Vagina (tissue), 2 donors: ENCODE measurements at regions not wholly inside any gene's neighbourhood (a gene's known extent, or its start where the extent isn't known, plus 50 kb on each side); places are given as distances from the start of the nearest gene placed in this dataset.

Source experiments
- DNase-seq, 2 donors: peaks; one replicate each; pipeline ENCODE4 v3.0.0-alpha.2; 2017; ENCODE audit errors: extremely low spot score in 2 of 2
- H3K27ac ChIP-seq: fragments of 200-600 bp; sonication (generic); one replicate; pipeline ENCODE4 v1.5.1; 2019
- H3K27me3 ChIP-seq: fragments of 200-600 bp; sonication (generic); one replicate; pipeline ENCODE4 v1.5.1; 2019
- H3K36me3 ChIP-seq, 2 donors: fragments of 200-600 bp; sonication (generic); one replicate each; pipeline ENCODE4 v1.5.1; 2017 to 2019
- H3K4me1 ChIP-seq: fragments of 200-600 bp; sonication (generic); one replicate; pipeline ENCODE4 v1.5.1; 2019
- H3K4me3 ChIP-seq, 2 donors: fragments of 200-600 bp; sonication (generic); 1 replicate in 1 of 2; 2 replicates in 1 of 2; pipeline ENCODE4 v1.5.1; 2016 to 2019
- H3K9me3 ChIP-seq: fragments of 200-600 bp; sonication (generic); one replicate; pipeline ENCODE4 v1.5.1; 2019
- POLR2A ChIP-seq, 2 donors: fragments of 450-650 bp; IDR thresholded peaks; one replicate each; pipeline ENCODE4 v1.6.1; 2017; ENCODE audit warnings: antibody characterized with exemption in 2 of 2, mild to moderate bottlenecking in 2 of 2, moderate library complexity in 2 of 2
- POLR2AphosphoS5 ChIP-seq, 2 donors: sonication (generic); formaldehyde crosslinking; IDR thresholded peaks; one replicate each; pipeline ENCODE4 v1.9.0; 2017; ENCODE audit warnings: antibody characterized with exemption in 2 of 2, mild to moderate bottlenecking in 2 of 2, low read depth in 1 of 2; ENCODE audit not compliant: insufficient read depth in 1 of 2
- intact Hi-C: fragments of 100-400 bp; cut with DNase I; formaldehyde crosslinking; loops from one replicate; pipeline ENCODE4 v1.15.1; 2023
- TF ChIP-seq, protein P1 (sequence below), 3 experiments: fragments of 450-650 bp in 2 of 3; fragments of 200-600 bp in 1 of 3; sonication (generic) in 1 of 3; IDR thresholded peaks; one replicate each; pipeline ENCODE4 v1.5.1; 2017 to 2019; ENCODE audit warnings: antibody characterized with exemption in 3 of 3, mild to moderate bottlenecking in 2 of 3, moderate library complexity in 2 of 3

DNA sequence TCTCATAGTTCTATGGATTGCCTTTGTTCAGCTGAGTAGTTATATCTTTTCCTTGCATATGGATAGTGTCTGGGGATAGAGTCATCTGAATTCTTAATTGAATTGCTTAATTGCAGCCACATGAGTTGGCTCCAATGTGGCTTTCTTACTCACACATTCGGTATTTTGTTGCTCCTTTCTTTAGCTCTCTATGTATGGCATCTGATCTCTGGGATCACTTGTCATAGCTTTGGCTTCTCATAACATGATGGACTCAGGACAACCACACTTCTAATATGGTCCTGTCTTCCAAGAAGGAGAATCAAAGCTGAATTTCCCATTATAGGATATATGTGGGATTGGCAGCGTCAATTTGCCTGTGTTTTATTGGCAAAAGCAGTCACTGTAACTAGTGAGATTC, 716.2 kb downstream of the NCAM2 start:
- no peak for DNase-seq
- no peaks in the 10 kb centered on the region for H3K27me3 ChIP-seq
- no peak overlapping the region for H3K27ac ChIP-seq
- H3K4me1 ChIP-seq = no peaks in the 10 kb centered on the region
- no peaks in the 10 kb centered on the region for H3K36me3 ChIP-seq
- no peak overlapping the region for H3K4me3 ChIP-seq
- H3K9me3 ChIP-seq = no peaks in the 10 kb centered on the region
- TF ChIP-seq, protein P1, sequence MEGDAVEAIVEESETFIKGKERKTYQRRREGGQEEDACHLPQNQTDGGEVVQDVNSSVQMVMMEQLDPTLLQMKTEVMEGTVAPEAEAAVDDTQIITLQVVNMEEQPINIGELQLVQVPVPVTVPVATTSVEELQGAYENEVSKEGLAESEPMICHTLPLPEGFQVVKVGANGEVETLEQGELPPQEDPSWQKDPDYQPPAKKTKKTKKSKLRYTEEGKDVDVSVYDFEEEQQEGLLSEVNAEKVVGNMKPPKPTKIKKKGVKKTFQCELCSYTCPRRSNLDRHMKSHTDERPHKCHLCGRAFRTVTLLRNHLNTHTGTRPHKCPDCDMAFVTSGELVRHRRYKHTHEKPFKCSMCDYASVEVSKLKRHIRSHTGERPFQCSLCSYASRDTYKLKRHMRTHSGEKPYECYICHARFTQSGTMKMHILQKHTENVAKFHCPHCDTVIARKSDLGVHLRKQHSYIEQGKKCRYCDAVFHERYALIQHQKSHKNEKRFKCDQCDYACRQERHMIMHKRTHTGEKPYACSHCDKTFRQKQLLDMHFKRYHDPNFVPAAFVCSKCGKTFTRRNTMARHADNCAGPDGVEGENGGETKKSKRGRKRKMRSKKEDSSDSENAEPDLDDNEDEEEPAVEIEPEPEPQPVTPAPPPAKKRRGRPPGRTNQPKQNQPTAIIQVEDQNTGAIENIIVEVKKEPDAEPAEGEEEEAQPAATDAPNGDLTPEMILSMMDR (IDR thresholded peaks at IDR 0.05) = no peak
- TF ChIP-seq POLR2A (IDR thresholded peaks at IDR 0.05) (no peak), POLR2AphosphoS5 (IDR thresholded peaks at IDR 0.05; ENCODE audit: insufficient read depth in 1 of 2, low read depth in 1 of 2) (no peak)
- intact Hi-C loops = no loop called here

DNA sequence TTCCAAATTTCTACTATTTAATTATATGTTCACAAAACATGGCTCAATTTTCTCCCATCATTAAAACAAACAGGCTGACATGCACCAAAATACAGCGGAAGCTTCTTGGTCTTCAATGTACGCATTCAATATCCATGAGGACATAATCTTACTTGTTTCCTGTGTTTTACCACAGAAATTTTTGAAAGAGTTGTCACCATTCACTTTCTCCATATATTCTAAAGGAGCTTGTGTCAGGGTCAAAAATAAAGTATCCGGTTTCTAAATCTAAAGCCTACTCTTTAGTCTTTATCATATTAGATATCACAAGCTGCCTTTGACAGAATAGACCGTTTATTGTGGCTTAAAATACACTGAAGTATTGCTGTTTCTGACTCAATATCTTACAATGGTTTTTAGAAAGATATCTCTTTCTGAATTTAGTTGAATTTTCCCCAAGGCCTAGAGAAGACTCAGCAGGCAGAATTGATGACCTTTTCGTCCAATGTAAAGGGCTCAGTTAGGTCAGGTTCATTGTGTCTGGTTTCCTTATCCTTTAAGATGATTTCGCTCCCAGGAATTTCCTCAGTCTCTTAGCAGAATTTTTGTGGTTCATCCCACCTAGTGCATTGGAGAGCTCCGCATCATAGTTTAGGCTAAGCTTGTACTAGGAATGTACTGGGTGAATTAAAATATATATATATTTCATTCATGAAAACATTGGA, 717.2 kb downstream of the NCAM2 start:
- no peak for DNase-seq
- no peak overlapping the region for H3K4me3 ChIP-seq
- H3K9me3 ChIP-seq = no peaks in the 10 kb centered on the region
- H3K27ac ChIP-seq = no peak overlapping the region
- no peak for TF ChIP-seq POLR2AphosphoS5 (IDR thresholded peaks at IDR 0.05; ENCODE audit: insufficient read depth in 1 of 2, low read depth in 1 of 2)
- TF ChIP-seq, protein P1 (IDR thresholded peaks at IDR 0.05) = no peak
- H3K4me1 ChIP-seq = no peaks in the 10 kb centered on the region
- H3K36me3 ChIP-seq = no peaks in the 10 kb centered on the region
- intact Hi-C loops = no loop called here
- H3K27me3 ChIP-seq = no peaks in the 10 kb centered on the region

DNA sequence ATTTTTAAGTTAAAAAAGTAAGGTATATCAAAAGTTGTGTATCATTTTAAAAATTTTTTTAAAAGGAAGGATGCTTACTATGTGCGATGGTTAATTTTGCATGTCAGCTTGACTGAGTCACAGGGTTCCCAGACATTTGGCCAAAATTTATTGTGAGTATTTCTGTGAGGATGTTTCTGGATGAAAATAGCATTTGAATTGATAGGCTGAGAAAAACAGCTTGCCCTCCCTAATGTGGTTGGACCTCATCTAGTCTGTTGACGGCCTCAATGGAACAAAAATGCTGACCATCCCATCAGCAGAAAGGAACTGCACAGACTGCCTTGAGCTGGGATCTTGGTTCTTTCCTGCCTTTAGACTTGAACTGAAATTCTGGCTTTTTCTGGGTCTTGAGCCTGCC, 724.5 kb downstream of the NCAM2 start:
- Histone ChIP-seq H3K27ac (no peak overlapping the region), H3K9me3 (no peaks in the 10 kb centered on the region), H3K27me3 (no peaks in the 10 kb centered on the region), H3K36me3 (no peaks in the 10 kb centered on the region), H3K4me3 (no peak overlapping the region), H3K4me1 (no peaks in the 10 kb centered on the region)
- no peak for DNase-seq
- TF ChIP-seq POLR2AphosphoS5 (IDR thresholded peaks at IDR 0.05; ENCODE audit: insufficient read depth in 1 of 2, low read depth in 1 of 2) = no peak
- no peak for TF ChIP-seq POLR2A (IDR thresholded peaks at IDR 0.05)
- TF ChIP-seq, protein P1 (IDR thresholded peaks at IDR 0.05) = no peak
- intact Hi-C loops = no loop called here

DNA sequence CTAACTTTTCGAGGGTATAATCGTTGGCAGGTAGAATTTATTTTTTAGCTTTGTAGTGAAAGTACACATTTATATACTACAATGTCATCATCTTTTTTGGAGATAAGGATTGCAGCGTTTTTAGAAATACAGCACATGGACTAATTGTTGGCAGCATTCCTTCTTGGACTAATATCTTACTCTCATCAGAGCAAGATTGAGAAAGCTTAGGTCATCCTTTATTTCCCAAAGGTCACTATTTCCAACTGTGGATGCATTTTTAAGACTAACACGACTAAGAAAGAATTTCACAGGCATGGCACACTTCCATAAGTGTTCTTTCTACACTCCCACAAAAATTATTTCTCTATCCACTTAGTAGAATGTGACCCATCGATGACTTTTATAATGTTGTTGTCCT, 732.3 kb downstream of the NCAM2 start:
- DNase-seq = no peak
- Histone ChIP-seq H3K4me1 (no peaks in the 10 kb centered on the region), H3K27ac (no peak overlapping the region), H3K27me3 (no peaks in the 10 kb centered on the region), H3K36me3 (no peaks in the 10 kb centered on the region), H3K9me3 (no peaks in the 10 kb centered on the region), H3K4me3 (no peak overlapping the region)
- intact Hi-C loops = no loop called here
- TF ChIP-seq, protein P1 (IDR thresholded peaks at IDR 0.05) = no peak
- TF ChIP-seq POLR2AphosphoS5 (IDR thresholded peaks at IDR 0.05; ENCODE audit: insufficient read depth in 1 of 2, low read depth in 1 of 2) = no peak
- no peak for TF ChIP-seq POLR2A (IDR thresholded peaks at IDR 0.05)

DNA sequence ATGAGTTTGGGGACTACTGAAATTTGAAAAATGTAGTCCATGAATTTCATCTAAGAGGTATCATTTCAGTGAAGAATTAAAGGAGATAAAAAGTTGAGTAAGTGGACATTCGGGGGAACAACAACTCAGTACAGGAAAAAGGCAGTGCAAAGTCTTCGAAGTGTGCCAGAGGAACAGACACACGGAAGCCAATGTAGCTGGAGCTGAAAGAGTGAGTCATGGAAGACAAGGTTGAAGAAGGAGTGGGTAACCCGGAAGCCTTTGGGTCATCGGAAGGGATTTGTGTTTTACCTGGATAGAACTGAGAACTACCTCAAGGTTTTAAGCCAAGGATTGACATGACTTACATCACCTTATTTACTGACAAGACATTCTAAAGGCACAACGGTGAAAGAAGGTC, 733.4 kb downstream of the NCAM2 start:
- Histone ChIP-seq H3K9me3 (no peaks in the 10 kb centered on the region), H3K4me1 (no peaks in the 10 kb centered on the region), H3K36me3 (no peaks in the 10 kb centered on the region), H3K4me3 (no peak overlapping the region), H3K27ac (no peak overlapping the region), H3K27me3 (no peaks in the 10 kb centered on the region)
- TF ChIP-seq, protein P1 (IDR thresholded peaks at IDR 0.05) = no peak
- TF ChIP-seq POLR2AphosphoS5 (IDR thresholded peaks at IDR 0.05; ENCODE audit: insufficient read depth in 1 of 2, low read depth in 1 of 2) (no peak), POLR2A (IDR thresholded peaks at IDR 0.05) (no peak)
- no peak for DNase-seq
- intact Hi-C loops = no loop called here
